CD1c-positive myeloid dendritic cell (primary cell): ENCODE measurements at regions not wholly inside any gene's neighbourhood (a gene's known extent, or its start where the extent isn't known, plus 50 kb on each side); places are given as distances from the start of the nearest gene placed in this dataset.

Experiments
- DNase-seq: peaks from one replicate; pipeline ENCODE4 v3.0.0-alpha.2; 2016; ENCODE audit errors: extremely low spot score

DNA sequence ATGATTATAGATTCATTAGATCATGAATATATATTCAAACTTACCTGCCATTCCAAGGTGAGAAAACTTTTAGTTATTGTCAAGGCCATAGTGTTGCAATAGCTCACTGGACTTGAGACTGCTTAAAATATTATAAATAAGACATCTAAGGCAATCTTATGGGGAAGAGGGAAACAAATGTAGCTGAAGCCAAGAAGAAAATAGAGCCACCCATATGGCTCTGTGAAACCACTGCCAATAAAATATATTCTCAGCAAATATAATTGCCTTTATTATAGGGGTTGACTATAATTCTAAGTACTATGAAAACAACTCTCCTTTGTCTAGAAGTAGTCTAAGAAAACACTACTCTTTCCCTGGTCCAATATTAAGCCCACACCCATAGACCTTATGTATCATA, 938.5 kb downstream of the FSTL5 start:
- no peak for DNase-seq

DNA sequence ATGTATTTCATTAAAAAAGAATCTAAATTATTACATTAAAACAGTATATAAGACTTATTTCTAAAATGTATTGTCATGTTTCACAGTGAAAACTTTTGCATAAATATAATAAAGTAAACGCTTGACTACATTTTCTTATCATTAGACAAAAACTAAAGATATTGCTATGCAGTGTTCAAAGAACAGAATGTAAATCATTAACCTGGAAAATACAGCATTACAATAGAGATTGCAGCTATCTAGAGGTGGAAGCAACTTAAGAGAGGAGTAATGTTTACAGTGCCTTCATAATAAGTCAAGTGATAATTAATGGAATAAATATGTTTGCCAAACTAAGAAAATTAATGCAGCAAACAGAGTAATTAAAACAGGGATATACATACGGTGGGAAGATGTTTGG, 940.9 kb downstream of the FSTL5 start:
- no peak for DNase-seq

GRCh38 chr4:161208564-161208963, 955.2 kb downstream of the FSTL5 start:
- no peak for DNase-seq

- no peak for DNase-seq
These were observed 957.2 kb downstream of the FSTL5 start for GRCh38 chr4:161206528-161207080.

GRCh38 chr4:161203865-161204264, 959.9 kb downstream of the FSTL5 start:
- DNase-seq = no peak

GRCh38 chr4:161197912-161198311, 965.9 kb downstream of the FSTL5 start:
- DNase-seq = no peak

- DNase-seq = no peak
These were observed 966.3 kb downstream of the FSTL5 start for GRCh38 chr4:161197474-161197873.

GRCh38 chr4:161189286-161190134, 974.3 kb downstream of the FSTL5 start:
- DNase-seq = no peak

DNA sequence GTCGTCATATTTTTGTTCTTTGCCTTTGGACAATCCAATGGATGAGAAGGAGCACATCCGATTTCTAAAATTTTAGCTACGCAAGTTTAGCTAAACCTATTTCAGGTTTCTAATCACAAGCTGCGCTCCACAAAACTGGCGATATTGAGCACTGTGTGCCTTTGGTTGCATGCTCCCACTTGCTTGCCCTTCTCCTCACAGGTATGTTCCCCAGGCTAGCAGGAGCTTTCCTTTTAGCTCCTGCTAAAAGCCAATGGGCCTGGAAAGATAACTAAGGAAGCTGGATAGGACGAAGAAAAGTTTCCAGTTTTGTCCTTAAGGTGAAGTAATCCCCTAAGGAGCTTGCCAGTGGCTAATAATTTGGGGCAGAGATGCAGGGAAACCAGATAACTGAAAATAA, 975.2 kb downstream of the FSTL5 start:
- DNase-seq = no peak

GRCh38 chr4:161187569-161187968, 976.2 kb downstream of the FSTL5 start:
- no peak for DNase-seq

GRCh38 chr4:161186750-161187149, 977.0 kb downstream of the FSTL5 start:
- DNase-seq = no peak

GRCh38 chr4:161186012-161186411, 977.8 kb downstream of the FSTL5 start:
- DNase-seq = no peak

GRCh38 chr4:161183729-161184128, 980.1 kb downstream of the FSTL5 start:
- no peak for DNase-seq

GRCh38 chr4:161182913-161183312, 980.9 kb downstream of the FSTL5 start:
- DNase-seq = no peak

DNA sequence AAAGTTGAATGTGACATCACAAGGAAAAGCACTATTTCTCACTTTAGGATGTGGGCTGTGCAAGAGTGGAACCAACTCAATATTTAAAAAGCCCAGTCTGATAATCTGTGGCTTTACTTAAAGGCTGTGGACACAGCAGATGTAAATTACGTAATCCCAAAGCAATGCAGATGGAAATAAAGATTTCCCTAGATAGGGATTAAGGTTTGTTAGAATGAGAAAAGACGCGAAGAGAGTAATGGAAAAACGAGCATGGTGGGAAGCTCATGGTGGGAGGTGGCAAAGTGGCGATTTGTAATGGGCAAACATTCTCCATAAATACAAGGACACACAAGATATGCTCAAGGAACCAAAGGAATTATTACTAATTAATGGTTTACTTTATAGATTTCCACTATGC, 985.5 kb downstream of the FSTL5 start:
- no peak for DNase-seq

GRCh38 chr4:161172396-161173026, 991.3 kb downstream of the FSTL5 start:
- DNase-seq = no peak

GRCh38 chr4:161167539-161167938, 996.3 kb downstream of the FSTL5 start:
- no peak for DNase-seq

DNA sequence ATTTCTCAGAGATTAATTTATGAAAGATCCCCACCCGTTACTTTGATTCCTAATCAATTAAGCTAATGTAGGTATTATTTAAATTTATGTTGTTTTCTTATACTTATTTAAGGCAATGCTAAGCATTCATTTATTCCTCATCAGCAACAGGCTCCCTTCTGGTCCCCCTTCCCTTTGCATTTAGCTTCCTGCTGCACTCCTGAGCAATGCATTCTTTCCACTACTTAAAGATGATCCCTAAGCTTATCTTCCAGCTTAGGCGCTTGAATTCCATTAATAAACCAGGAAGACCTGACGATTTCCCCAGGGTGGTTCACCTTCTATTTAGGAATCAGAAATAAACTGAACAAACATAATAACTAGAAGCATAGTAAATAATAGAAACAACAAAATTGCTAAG, 1003.1 kb downstream of the FSTL5 start:
- DNase-seq = no peak

DNA sequence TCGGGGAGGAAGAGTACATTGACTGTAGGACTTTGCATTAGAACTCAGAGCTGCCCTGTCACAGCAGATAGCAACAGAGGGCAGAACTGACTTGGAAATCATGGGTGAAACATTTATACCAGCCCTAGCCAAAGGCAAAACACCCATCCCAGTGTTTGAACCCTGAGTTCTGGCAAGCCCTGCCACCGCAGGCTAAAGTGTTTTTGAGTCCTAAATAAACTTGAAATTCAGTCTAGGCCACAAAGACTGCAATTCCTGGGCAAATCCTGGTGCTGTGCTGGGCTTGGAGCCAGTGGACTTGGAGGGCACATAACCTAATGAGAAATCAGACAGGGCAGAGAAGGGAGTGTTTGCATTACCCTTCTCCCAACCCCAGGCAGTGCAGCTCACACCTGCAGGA, 1015.7 kb downstream of the FSTL5 start:
- no peak for DNase-seq

- DNase-seq = no peak
These were observed 1020.4 kb downstream of the FSTL5 start for GRCh38 chr4:161143375-161143774.

DNA sequence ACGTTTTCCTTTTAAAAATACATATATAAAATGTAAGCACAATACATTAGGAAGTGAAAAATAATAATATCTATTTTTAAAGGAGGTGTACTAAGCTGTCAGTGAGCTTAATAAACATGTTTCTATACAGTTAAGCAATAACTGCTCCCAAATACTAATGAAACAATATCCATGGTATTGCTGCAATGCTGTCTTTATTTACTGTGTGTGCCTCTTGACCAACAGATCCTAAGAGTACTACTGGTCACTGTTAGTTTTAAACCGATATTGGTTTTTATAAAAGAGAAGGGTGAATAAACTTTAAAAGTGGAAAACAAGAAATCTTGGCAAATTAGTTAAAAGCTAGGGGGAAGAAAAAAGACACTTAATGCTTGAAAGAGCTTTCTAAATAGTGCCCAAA, 1029.0 kb downstream of the FSTL5 start:
- DNase-seq = no peak

- DNase-seq = no peak
These were observed 1030.1 kb downstream of the FSTL5 start for GRCh38 chr4:161133586-161134276.
